DOHH2 (cell line): ENCODE measurements at regions not wholly inside any gene's neighbourhood (a gene's known extent, or its start where the extent isn't known, plus 50 kb on each side); places are given as distances from the start of the nearest gene placed in this dataset.
"Not testable (repeated sequence)": the region's sequence is repeated elsewhere in the genome, so short reads cannot be mapped to it uniquely, and the experiment has no call there.

Experiments
- H3F3A ChIP-seq: fragments of 200-600 bp; sonication (generic), shearing (Covaris generic); 2 replicates; pipeline ENCODE4 v1.6.0; 2016; ENCODE audit warnings: antibody characterized with exemption, mild to moderate bottlenecking; ENCODE audit not compliant: control insufficient read depth, insufficient read depth
- H3K27ac ChIP-seq: fragments of 200-600 bp; sonication (generic); 2 replicates; pipeline ENCODE4 v1.5.1; 2014; ENCODE audit warnings: low read depth, mild to moderate bottlenecking, low read length, moderate library complexity
- H3K27me3 ChIP-seq: fragments of 200-600 bp; sonication (generic); 2 replicates; pipeline ENCODE4 v1.6.1; 2014; ENCODE audit warnings: mild to moderate bottlenecking, low read length, mixed read lengths; ENCODE audit not compliant: control insufficient read depth
- H3K36me3 ChIP-seq: fragments of 200-600 bp; sonication (generic); 2 replicates; pipeline ENCODE4 v1.6.1; 2014; ENCODE audit warnings: mild to moderate bottlenecking, low read length, moderate library complexity, mixed read lengths; ENCODE audit not compliant: control insufficient read depth
- H3K4me1 ChIP-seq: fragments of 200-600 bp; sonication (generic); 2 replicates; pipeline ENCODE4 v1.6.1; 2014; ENCODE audit warnings: mild to moderate bottlenecking, low read length, mixed read lengths; ENCODE audit not compliant: control insufficient read depth
- H3K4me2 ChIP-seq: fragments of 200-600 bp; sonication (generic); 2 replicates; pipeline ENCODE4 v1.6.0; 2014; ENCODE audit warnings: mild to moderate bottlenecking, low read length, moderate library complexity
- H3K4me3 ChIP-seq: fragments of 200-600 bp; sonication (generic); 2 replicates; pipeline ENCODE4 v1.5.1; 2014; ENCODE audit warnings: mild to moderate bottlenecking, low read length, mixed read lengths
- H3K79me2 ChIP-seq: fragments of 200-600 bp; sonication (generic); 2 replicates; pipeline ENCODE4 v1.6.1; 2014; ENCODE audit warnings: mild to moderate bottlenecking, low read length, mixed read lengths; ENCODE audit not compliant: control insufficient read depth
- H3K9me2 ChIP-seq: fragments of 200-600 bp; sonication (generic); replicated peaks from 2 replicates; pipeline ENCODE4 v1.6.1; 2014; ENCODE audit warnings: mild to moderate bottlenecking, low read length, mixed read lengths; ENCODE audit not compliant: control insufficient read depth
- H3K9me3 ChIP-seq: fragments of 200-600 bp; sonication (generic); 2 replicates; pipeline ENCODE4 v1.6.1; 2014; ENCODE audit warnings: antibody characterized with exemption, low read length, mixed read lengths; ENCODE audit not compliant: control insufficient read depth, insufficient read depth
- H4K20me1 ChIP-seq: fragments of 200-600 bp; sonication (generic); 2 replicates; pipeline ENCODE4 v1.6.0; 2014; ENCODE audit warnings: low read depth, mild to moderate bottlenecking, antibody characterized with exemption, low read length, moderate library complexity; ENCODE audit not compliant: control insufficient read depth, insufficient read depth
- CTCF ChIP-seq: fragments of 200-600 bp; sonication (generic); IDR thresholded peaks from one replicate; pipeline ENCODE4 v1.5.1; 2014; ENCODE audit warnings: antibody characterized with exemption, mild to moderate bottlenecking, low read depth, low read length; ENCODE audit not compliant: poor library complexity, severe bottlenecking
- EZH2phosphoT487 ChIP-seq: fragments of 200-600 bp; sonication (generic); IDR thresholded peaks from 2 replicates; pipeline ENCODE4 v1.6.1; 2017; ENCODE audit warnings: borderline replicate concordance, mild to moderate bottlenecking, antibody characterized with exemption, low read length, moderate library complexity, mixed read lengths

GRCh38 chr2:116776556-116776955, 1037.9 kb upstream of the DDX18 start:
- H4K20me1 ChIP-seq = no peaks in the 10 kb centered on the region
- no peak overlapping the region for H3K4me3 ChIP-seq
- no peak overlapping the region for H3K27ac ChIP-seq
- no peaks in the 10 kb centered on the region for H3K79me2 ChIP-seq
- H3K36me3 ChIP-seq = no peaks in the 10 kb centered on the region
- H3K27me3 ChIP-seq = no peaks in the 10 kb centered on the region
- H3K4me2 ChIP-seq = no peak overlapping the region
- no peak for TF ChIP-seq CTCF
- no peak for TF ChIP-seq EZH2phosphoT487
- no peaks in the 10 kb centered on the region for H3K9me3 ChIP-seq
- no peaks in the 10 kb centered on the region for H3F3A ChIP-seq
- H3K9me2 ChIP-seq = no peaks in the 10 kb centered on the region
- no peaks in the 10 kb centered on the region for H3K4me1 ChIP-seq

GRCh38 chr2:116787848-116788247, 1026.6 kb upstream of the DDX18 start:
- Histone ChIP-seq H4K20me1 (no peaks in the 10 kb centered on the region), H3K27ac (no peak overlapping the region), H3K4me2 (no peak overlapping the region), H3K4me1 (no peaks in the 10 kb centered on the region), H3K79me2 (no peaks in the 10 kb centered on the region), H3F3A (no peaks in the 10 kb centered on the region), H3K9me3 (no peaks in the 10 kb centered on the region), H3K27me3 (no peaks in the 10 kb centered on the region), H3K4me3 (no peak overlapping the region), H3K36me3 (no peaks in the 10 kb centered on the region), H3K9me2 (no peaks in the 10 kb centered on the region)
- TF ChIP-seq CTCF (no peak), EZH2phosphoT487 (no peak)

GRCh38 chr2:116802671-116803070, 1011.8 kb upstream of the DDX18 start:
- no peaks in the 10 kb centered on the region for H3K9me2 ChIP-seq
- H3K4me3 ChIP-seq = no peak overlapping the region
- H3K4me2 ChIP-seq = no peak overlapping the region
- H3K79me2 ChIP-seq = no peaks in the 10 kb centered on the region
- H3K36me3 ChIP-seq = no peaks in the 10 kb centered on the region
- no peaks in the 10 kb centered on the region for H3K4me1 ChIP-seq
- no peak overlapping the region for H3K27ac ChIP-seq
- TF ChIP-seq CTCF (no peak), EZH2phosphoT487 (no peak)
- H3K27me3 ChIP-seq = no peaks in the 10 kb centered on the region
- no peaks in the 10 kb centered on the region for H3F3A ChIP-seq
- no peaks in the 10 kb centered on the region for H4K20me1 ChIP-seq
- peaks cover 6% of the 10 kb centered on the region; the same call in 1 of the 2 replicates for H3K9me3 ChIP-seq

GRCh38 chr2:116804901-116805300, 1009.6 kb upstream of the DDX18 start:
- Histone ChIP-seq H3K9me3 (peaks cover 6% of the 10 kb centered on the region; the same call in 1 of the 2 replicates), H3K27me3 (no peaks in the 10 kb centered on the region), H4K20me1 (no peaks in the 10 kb centered on the region), H3K36me3 (no peaks in the 10 kb centered on the region), H3K4me2 (no peak overlapping the region), H3K4me3 (no peak overlapping the region), H3K4me1 (no peaks in the 10 kb centered on the region), H3K79me2 (no peaks in the 10 kb centered on the region), H3K9me2 (no peaks in the 10 kb centered on the region), H3K27ac (no peak overlapping the region), H3F3A (no peaks in the 10 kb centered on the region)
- no peak for TF ChIP-seq CTCF
- TF ChIP-seq EZH2phosphoT487 = no peak

DNA sequence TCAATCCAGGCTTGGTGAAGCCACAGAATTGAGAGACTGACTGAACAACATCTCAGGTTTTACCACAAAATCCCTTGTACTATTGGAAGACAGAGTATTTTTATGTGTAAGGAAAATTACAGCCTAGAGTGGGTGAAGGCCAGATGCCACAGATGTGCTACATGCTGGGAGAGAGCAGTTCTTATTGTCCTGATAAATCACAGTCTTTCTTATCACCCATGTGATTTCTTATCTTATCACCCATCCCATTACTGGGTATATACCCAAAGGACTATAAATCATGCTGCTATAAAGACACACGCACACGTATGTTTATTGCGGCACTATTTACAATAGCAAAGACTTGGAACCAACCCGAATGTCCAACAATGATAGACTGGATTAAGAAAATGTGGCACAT, 1008.0 kb upstream of the DDX18 start:
- H3K4me3 ChIP-seq, H3F3A ChIP-seq, H3K79me2 ChIP-seq, H3K27ac ChIP-seq, H3K9me2 ChIP-seq, H3K27me3 ChIP-seq, H3K9me3 ChIP-seq, H3K36me3 ChIP-seq, H4K20me1 ChIP-seq, H3K4me2 ChIP-seq, H3K4me1 ChIP-seq: not testable (repeated sequence)
